ENCODE measurements at regions not wholly inside any gene's neighbourhood (a gene's known extent, or its start where the extent isn't known, plus 50 kb on each side); places are given as distances from the start of the nearest gene placed in this dataset.

- no peak for DNase-seq (ENCODE audit: low read depth, low spot score)
Observed at GRCh38 chrX:9195199-9195880, 161.4 kb upstream of the FAM9B start.

GRCh38 chrX:9196961-9197640 is 163.2 kb upstream of the FAM9B start:
- no peak for DNase-seq (ENCODE audit: low read depth, low spot score)

GRCh38 chrX:9204560-9204959 is 170.6 kb upstream of the FAM9B start:
- no peak for DNase-seq (ENCODE audit: low read depth, low spot score)

- no peak for DNase-seq (ENCODE audit: low read depth, low spot score)
Observed at GRCh38 chrX:9205599-9206223, 171.8 kb upstream of the FAM9B start.

- no peak for DNase-seq (ENCODE audit: low read depth, low spot score)
Observed at GRCh38 chrX:9207142-9207541, 173.2 kb upstream of the FAM9B start.

GRCh38 chrX:9211269-9211668 is 177.3 kb upstream of the FAM9B start:
- no peak for DNase-seq (ENCODE audit: low read depth, low spot score)

GRCh38 chrX:9221781-9222180 is 187.9 kb upstream of the FAM9B start:
- DNase-seq (ENCODE audit: low read depth, low spot score) = no peak

- DNase-seq (ENCODE audit: low read depth, low spot score) = no peak
Observed at GRCh38 chrX:9222299-9222698, 188.4 kb upstream of the FAM9B start.

- DNase-seq (ENCODE audit: low read depth, low spot score) = no peak
Observed at GRCh38 chrX:9227276-9227675, 193.3 kb upstream of the FAM9B start.

- no peak for DNase-seq (ENCODE audit: low read depth, low spot score)
Observed at GRCh38 chrX:9231491-9231890, 197.6 kb upstream of the FAM9B start.

- no peak for DNase-seq (ENCODE audit: low read depth, low spot score)
Observed at GRCh38 chrX:9233141-9233540, 199.2 kb upstream of the FAM9B start.

- no peak for DNase-seq (ENCODE audit: low read depth, low spot score)
Observed at GRCh38 chrX:9234315-9234714, 200.4 kb upstream of the FAM9B start.

- no peak for DNase-seq (ENCODE audit: low read depth, low spot score)
Observed at GRCh38 chrX:9235722-9236121, 201.8 kb upstream of the FAM9B start.

- DNase-seq (ENCODE audit: low read depth, low spot score) = no peak
Observed at GRCh38 chrX:9240956-9241355, 207.0 kb upstream of the FAM9B start.

- no peak for DNase-seq (ENCODE audit: low read depth, low spot score)
Observed at GRCh38 chrX:9241427-9241826, 207.5 kb upstream of the FAM9B start.

- DNase-seq (ENCODE audit: low read depth, low spot score) = no peak
Observed at GRCh38 chrX:9249051-9249846, 215.3 kb upstream of the FAM9B start.

GRCh38 chrX:9252182-9252581 is 212.7 kb upstream of the TBL1X start:
- no peak for DNase-seq (ENCODE audit: low read depth, low spot score)

GRCh38 chrX:9253211-9253610 is 211.6 kb upstream of the TBL1X start:
- no peak for DNase-seq (ENCODE audit: low read depth, low spot score)

- DNase-seq (ENCODE audit: low read depth, low spot score) = no peak
Observed at GRCh38 chrX:9257718-9258420, 207.0 kb upstream of the TBL1X start.

GRCh38 chrX:9258421-9259104 is 206.3 kb upstream of the TBL1X start:
- no peak for DNase-seq (ENCODE audit: low read depth, low spot score)

GRCh38 chrX:9260603-9261002 is 204.3 kb upstream of the TBL1X start:
- DNase-seq (ENCODE audit: low read depth, low spot score) = no peak

Measured in activated naive CD8-positive, alpha-beta T cell treated with anti-CD3 and anti-CD28 coated beads, Interleukin-2, amount 50 U/mL, for 16 hours (primary cell).